PFSK-1 (cell line): ENCODE measurements at regions not wholly inside any gene's neighbourhood (a gene's known extent, or its start where the extent isn't known, plus 50 kb on each side); places are given as distances from the start of the nearest gene placed in this dataset.

Experiments used
- FOXP2 ChIP-seq: optimal IDR thresholded peaks from 2 replicates; pipeline ENCODE3; 2011; ENCODE audit warnings: borderline replicate concordance, control low read depth, inconsistent platforms; ENCODE audit not compliant: insufficient read depth; ENCODE audit errors: extremely low read length, extremely low read depth
- POLR2AphosphoS5 ChIP-seq: IDR thresholded peaks from 2 replicates; pipeline ENCODE4 v1.6.1; 2012; ENCODE audit warnings: low read depth, mild to moderate bottlenecking, control low read depth, low read length, moderate library complexity
- REST ChIP-seq, 2 experiments: IDR thresholded peaks; 2 replicates each; pipeline versions ENCODE4 v1.6.1 to v1.8.0; 2011 to 2012; ENCODE audit warnings: low read depth in 2 of 2, low read length in 2 of 2, control low read depth in 1 of 2, inconsistent platforms in 1 of 2, mild to moderate bottlenecking in 1 of 2, moderate library complexity in 1 of 2; ENCODE audit not compliant: insufficient read depth in 1 of 2
- SIN3A ChIP-seq: IDR thresholded peaks from 2 replicates; pipeline ENCODE4 v1.6.1; 2012; ENCODE audit warnings: mild to moderate bottlenecking, low read length, moderate library complexity, borderline replicate concordance; ENCODE audit not compliant: insufficient read depth
- TAF1 ChIP-seq: IDR thresholded peaks from 2 replicates; pipeline ENCODE4 v1.6.1; 2012; ENCODE audit warnings: low read length, control low read depth, borderline replicate concordance; ENCODE audit not compliant: insufficient read depth

GRCh38 chr5:126104341-126104740 lies 318.9 kb upstream of the GRAMD2B start:
- TF ChIP-seq REST (IDR thresholded peaks at IDR 0.05; ENCODE audit: insufficient read depth in 1 of 2, low read depth in 2 of 2, low read length in 2 of 2) = no peak
- TF ChIP-seq TAF1 = no peak
- no peak for TF ChIP-seq FOXP2
- no peak for TF ChIP-seq POLR2AphosphoS5
- no peak for TF ChIP-seq SIN3A

GRCh38 chr5:126104951-126105350 lies 318.3 kb upstream of the GRAMD2B start:
- TF ChIP-seq FOXP2 = no peak
- TF ChIP-seq POLR2AphosphoS5 = no peak
- no peak for TF ChIP-seq TAF1
- TF ChIP-seq REST (IDR thresholded peaks at IDR 0.05; ENCODE audit: insufficient read depth in 1 of 2, low read depth in 2 of 2, low read length in 2 of 2) = no peak
- TF ChIP-seq SIN3A = no peak

- TF ChIP-seq FOXP2 = no peak
- TF ChIP-seq SIN3A = no peak
- TF ChIP-seq POLR2AphosphoS5 = no peak
- no peak for TF ChIP-seq REST (IDR thresholded peaks at IDR 0.05; ENCODE audit: insufficient read depth in 1 of 2, low read depth in 2 of 2, low read length in 2 of 2)
- no peak for TF ChIP-seq TAF1
These were observed 317.2 kb upstream of the GRAMD2B start for GRCh38 chr5:126106029-126106428.

- TF ChIP-seq SIN3A (no peak), TAF1 (no peak), REST (IDR thresholded peaks at IDR 0.05; ENCODE audit: insufficient read depth in 1 of 2, low read depth in 2 of 2, low read length in 2 of 2) (no peak), FOXP2 (no peak)
These were observed 315.8 kb upstream of the GRAMD2B start for GRCh38 chr5:126107381-126107780.

- TF ChIP-seq FOXP2 = no peak
- no peak for TF ChIP-seq REST (IDR thresholded peaks at IDR 0.05; ENCODE audit: insufficient read depth in 1 of 2, low read depth in 2 of 2, low read length in 2 of 2)
- TF ChIP-seq SIN3A = no peak
- no peak for TF ChIP-seq TAF1
- TF ChIP-seq POLR2AphosphoS5 = no peak
These were observed 314.7 kb upstream of the GRAMD2B start for GRCh38 chr5:126108470-126108869.
